ENCODE measurements at regions not wholly inside any gene's neighbourhood (a gene's known extent, or its start where the extent isn't known, plus 50 kb on each side); places are given as distances from the start of the nearest gene placed in this dataset.

- H3K4me1 ChIP-seq (ENCODE audit: insufficient read depth, poor library complexity, severe bottlenecking): no peaks in the 10 kb centered on the region
- no peak for ATAC-seq (ENCODE audit: low read depth)
Measured at GRCh38 chr14:48127674-48128073, 452.3 kb upstream of the MDGA2 start.

DNA sequence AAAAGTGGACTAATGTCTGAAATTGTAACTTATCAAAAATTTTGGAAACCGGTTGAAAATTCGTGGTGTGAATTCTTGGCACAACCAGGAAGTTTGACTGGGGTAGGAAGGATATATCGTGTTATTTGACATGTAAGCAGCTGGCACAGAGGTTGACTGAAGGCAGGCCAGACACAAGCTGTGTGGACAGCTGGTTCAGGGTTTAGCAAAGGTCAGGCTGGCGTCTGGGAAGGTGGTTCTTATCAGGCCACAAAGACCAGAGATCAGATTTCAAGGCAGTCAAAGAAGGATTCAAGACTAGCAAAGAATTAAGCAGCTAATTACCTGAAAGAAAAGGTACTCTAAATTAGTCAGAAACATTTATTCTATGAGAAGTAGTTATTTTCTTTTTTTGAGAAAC lies 450.2 kb upstream of the MDGA2 start:
- Histone ChIP-seq H3K27me3 (ENCODE audit: insufficient read depth, poor library complexity, severe bottlenecking) (peaks cover 7% of the 10 kb centered on the region), H3K36me3 (ENCODE audit: low read depth) (no peaks in the 10 kb centered on the region), H3K9me3 (ENCODE audit: severe bottlenecking) (no peaks in the 10 kb centered on the region), H3K4me1 (ENCODE audit: insufficient read depth, poor library complexity, severe bottlenecking) (no peaks in the 10 kb centered on the region), H3K4me3 (ENCODE audit: severe bottlenecking) (no peak overlapping the region), H3K27ac (ENCODE audit: poor library complexity, severe bottlenecking) (no peak overlapping the region)
- ATAC-seq (ENCODE audit: low read depth) (no peak), DNase-seq (ENCODE audit: low spot score) (no peak)
- no peak for TF ChIP-seq CTCF (IDR thresholded peaks at IDR 0.05; ENCODE audit: poor library complexity, severe bottlenecking)

More at GRCh38 chr14:48127674-48128073, 452.3 kb upstream of the MDGA2 start:
- no peak for TF ChIP-seq CTCF (IDR thresholded peaks at IDR 0.05; ENCODE audit: poor library complexity, severe bottlenecking)
- H3K9me3 ChIP-seq (ENCODE audit: severe bottlenecking): no peaks in the 10 kb centered on the region
- no peaks in the 10 kb centered on the region for H3K36me3 ChIP-seq (ENCODE audit: low read depth)
- H3K27ac ChIP-seq (ENCODE audit: poor library complexity, severe bottlenecking): no peak overlapping the region
- H3K27me3 ChIP-seq (ENCODE audit: insufficient read depth, poor library complexity, severe bottlenecking): peaks cover 14% of the 10 kb centered on the region
- DNase-seq (ENCODE audit: low spot score): no peak
- no peak overlapping the region for H3K4me3 ChIP-seq (ENCODE audit: severe bottlenecking)

DNA sequence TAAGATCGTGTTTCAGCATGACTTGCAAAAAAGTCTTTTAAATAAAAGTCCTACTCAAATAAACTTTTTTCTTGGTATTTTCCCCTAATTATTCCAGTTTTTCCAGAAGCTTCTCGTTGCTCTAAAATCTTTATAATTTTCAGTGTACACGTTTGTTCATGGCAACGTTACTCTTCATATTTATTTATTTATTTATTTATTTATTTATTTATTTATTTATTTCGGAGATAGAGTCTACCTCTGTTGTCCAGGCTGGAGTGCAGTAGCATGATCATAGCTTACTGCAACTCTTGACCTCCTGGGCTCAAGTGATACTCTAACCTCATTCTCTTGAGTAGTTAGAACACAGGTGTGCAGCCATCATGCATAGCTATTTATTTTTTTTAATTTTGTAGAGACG lies 438.3 kb upstream of the MDGA2 start:
- Histone ChIP-seq H3K27ac (ENCODE audit: poor library complexity, severe bottlenecking) (no peak overlapping the region), H3K9me3 (ENCODE audit: severe bottlenecking) (no peaks in the 10 kb centered on the region), H3K36me3 (ENCODE audit: low read depth) (no peaks in the 10 kb centered on the region), H3K4me1 (ENCODE audit: insufficient read depth, poor library complexity, severe bottlenecking) (no peaks in the 10 kb centered on the region), H3K27me3 (ENCODE audit: insufficient read depth, poor library complexity, severe bottlenecking) (peaks cover 59% of the 10 kb centered on the region), H3K4me3 (ENCODE audit: severe bottlenecking) (no peak overlapping the region)
- DNase-seq (ENCODE audit: low spot score): no peak
- ATAC-seq (ENCODE audit: low read depth): no peak
- TF ChIP-seq CTCF (IDR thresholded peaks at IDR 0.05; ENCODE audit: poor library complexity, severe bottlenecking): no peak

DNA sequence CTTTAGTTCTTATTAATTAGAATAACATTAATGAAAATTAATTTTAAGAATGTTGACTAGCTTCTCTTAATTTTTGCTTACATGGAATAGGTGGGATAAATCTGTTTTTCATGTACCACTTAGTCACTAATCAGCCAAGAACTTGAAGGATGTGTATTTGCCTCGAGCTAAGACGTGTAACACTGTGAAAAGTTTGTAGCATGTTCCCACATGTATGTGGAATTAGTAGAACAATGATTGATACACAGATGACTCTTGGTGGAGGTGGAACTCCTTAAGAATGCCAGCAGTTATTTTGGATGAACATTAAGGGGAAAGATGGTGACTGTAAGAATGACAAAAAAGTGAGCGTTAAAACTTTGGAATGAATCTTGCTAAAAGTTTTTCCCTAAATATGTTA lies 435.7 kb upstream of the MDGA2 start:
- DNase-seq (ENCODE audit: low spot score) (no peak), ATAC-seq (ENCODE audit: low read depth) (no peak)
- Histone ChIP-seq H3K27me3 (ENCODE audit: insufficient read depth, poor library complexity, severe bottlenecking) (peaks cover 79% of the 10 kb centered on the region), H3K27ac (ENCODE audit: poor library complexity, severe bottlenecking) (no peak overlapping the region), H3K4me1 (ENCODE audit: insufficient read depth, poor library complexity, severe bottlenecking) (no peaks in the 10 kb centered on the region), H3K9me3 (ENCODE audit: severe bottlenecking) (no peaks in the 10 kb centered on the region), H3K36me3 (ENCODE audit: low read depth) (no peaks in the 10 kb centered on the region), H3K4me3 (ENCODE audit: severe bottlenecking) (no peak overlapping the region)
- no peak for TF ChIP-seq CTCF (IDR thresholded peaks at IDR 0.05; ENCODE audit: poor library complexity, severe bottlenecking)

DNA sequence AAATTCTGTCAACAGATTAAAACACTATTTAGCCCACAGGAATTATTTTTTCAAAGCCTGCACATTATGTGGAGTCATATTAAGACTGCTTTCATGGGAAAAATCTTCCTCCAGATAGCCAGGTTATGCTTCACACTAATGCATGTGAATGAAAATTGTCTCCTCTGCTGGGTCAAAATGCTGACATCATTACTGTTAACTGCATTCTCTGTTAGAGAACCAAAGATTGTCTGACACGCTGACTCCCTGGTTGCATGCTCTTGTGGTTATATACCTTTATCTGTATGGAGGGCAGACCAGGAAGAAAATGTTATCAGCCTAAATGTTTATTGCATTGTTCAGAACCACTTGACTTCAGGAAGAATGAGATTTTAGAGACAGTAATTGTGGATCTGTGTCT lies 432.2 kb upstream of the MDGA2 start:
- no peak for TF ChIP-seq CTCF (IDR thresholded peaks at IDR 0.05; ENCODE audit: poor library complexity, severe bottlenecking)

More for the DNA sequence above, 432.2 kb upstream of the MDGA2 start:
- Histone ChIP-seq H3K9me3 (ENCODE audit: severe bottlenecking) (no peaks in the 10 kb centered on the region), H3K27me3 (ENCODE audit: insufficient read depth, poor library complexity, severe bottlenecking) (peaks cover 76% of the 10 kb centered on the region), H3K27ac (ENCODE audit: poor library complexity, severe bottlenecking) (no peak overlapping the region), H3K36me3 (ENCODE audit: low read depth) (no peaks in the 10 kb centered on the region), H3K4me3 (ENCODE audit: severe bottlenecking) (no peak overlapping the region), H3K4me1 (ENCODE audit: insufficient read depth, poor library complexity, severe bottlenecking) (no peaks in the 10 kb centered on the region)
- no peak for ATAC-seq (ENCODE audit: low read depth)
- DNase-seq (ENCODE audit: low spot score): no peak

Data from RWPE2 (cell line).